ENCODE measurements at regions not wholly inside any gene's neighbourhood (a gene's known extent, or its start where the extent isn't known, plus 50 kb on each side); places are given as distances from the start of the nearest gene placed in this dataset.
A peak's percentile ranks its signal among the peaks of the same experiment; 100 is the strongest.
"Not testable (repeated sequence)": the region's sequence is repeated elsewhere in the genome, so short reads cannot be mapped to it uniquely, and the experiment has no call there.

GRCh38 chr2:101645886-101646285, 51.6 kb upstream of the MAP4K4 start:
- DNase-seq (ENCODE audit: low read depth); H3K4me3 ChIP-seq (ENCODE audit: low read depth, low read length): not testable (repeated sequence)

- no peak overlapping the region for H3K4me3 ChIP-seq (ENCODE audit: low read depth, low read length)
- TF ChIP-seq, protein P1, sequence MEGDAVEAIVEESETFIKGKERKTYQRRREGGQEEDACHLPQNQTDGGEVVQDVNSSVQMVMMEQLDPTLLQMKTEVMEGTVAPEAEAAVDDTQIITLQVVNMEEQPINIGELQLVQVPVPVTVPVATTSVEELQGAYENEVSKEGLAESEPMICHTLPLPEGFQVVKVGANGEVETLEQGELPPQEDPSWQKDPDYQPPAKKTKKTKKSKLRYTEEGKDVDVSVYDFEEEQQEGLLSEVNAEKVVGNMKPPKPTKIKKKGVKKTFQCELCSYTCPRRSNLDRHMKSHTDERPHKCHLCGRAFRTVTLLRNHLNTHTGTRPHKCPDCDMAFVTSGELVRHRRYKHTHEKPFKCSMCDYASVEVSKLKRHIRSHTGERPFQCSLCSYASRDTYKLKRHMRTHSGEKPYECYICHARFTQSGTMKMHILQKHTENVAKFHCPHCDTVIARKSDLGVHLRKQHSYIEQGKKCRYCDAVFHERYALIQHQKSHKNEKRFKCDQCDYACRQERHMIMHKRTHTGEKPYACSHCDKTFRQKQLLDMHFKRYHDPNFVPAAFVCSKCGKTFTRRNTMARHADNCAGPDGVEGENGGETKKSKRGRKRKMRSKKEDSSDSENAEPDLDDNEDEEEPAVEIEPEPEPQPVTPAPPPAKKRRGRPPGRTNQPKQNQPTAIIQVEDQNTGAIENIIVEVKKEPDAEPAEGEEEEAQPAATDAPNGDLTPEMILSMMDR (IDR thresholded peaks at IDR 0.05; ENCODE audit: control insufficient read depth, extremely low read depth, insufficient read depth), result no peak
- DNase-seq (ENCODE audit: low read depth), result no peak
These were observed 52.6 kb upstream of the MAP4K4 start for GRCh38 chr2:101644842-101645383.

GRCh38 chr2:101643004-101643524, 54.4 kb upstream of the MAP4K4 start:
- TF ChIP-seq, protein P1 (IDR thresholded peaks at IDR 0.05; ENCODE audit: control insufficient read depth, extremely low read depth, insufficient read depth), result no peak
- no peak for DNase-seq (ENCODE audit: low read depth)
- H3K4me3 ChIP-seq (ENCODE audit: low read depth, low read length), result no peak overlapping the region

DNA sequence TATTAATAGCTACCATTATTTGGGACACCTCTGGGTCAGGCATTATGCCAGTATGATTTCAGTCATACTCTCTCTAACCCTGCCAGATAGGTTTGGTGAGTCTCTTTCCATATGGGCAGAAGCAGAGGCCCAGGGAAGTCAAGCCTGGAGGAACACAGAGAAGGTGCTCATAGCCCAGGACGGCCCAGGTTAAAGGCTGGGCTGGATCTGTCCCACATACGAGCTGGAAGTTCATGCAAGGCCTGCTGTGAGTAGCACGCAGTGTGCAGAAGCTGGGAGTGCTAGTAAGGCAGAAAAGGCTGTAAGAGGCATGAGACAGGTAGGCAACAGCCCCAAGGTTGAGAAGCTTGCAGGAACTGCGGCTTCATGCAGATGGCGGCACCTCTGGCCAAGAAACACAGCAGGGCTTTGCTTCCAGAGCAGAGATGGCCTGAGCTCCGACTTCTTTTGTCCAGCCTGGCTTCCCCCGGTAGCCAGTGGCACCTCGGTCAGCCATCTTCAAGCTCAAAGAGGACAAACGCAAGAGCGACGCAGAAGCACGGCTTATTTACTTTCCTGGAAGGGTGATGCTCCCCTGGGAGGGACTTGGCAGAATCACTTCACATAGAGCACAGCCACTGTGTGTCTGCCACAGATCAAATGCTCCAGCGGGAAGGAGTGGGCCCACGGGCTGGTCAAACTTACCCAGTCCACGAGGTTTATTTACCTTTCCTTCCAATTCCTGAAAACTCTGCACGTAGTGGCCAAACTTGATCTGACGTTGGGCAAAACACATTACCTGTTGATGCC, 58.5 kb upstream of the MAP4K4 start:
- TF ChIP-seq, protein P1 (IDR thresholded peaks at IDR 0.05; ENCODE audit: control insufficient read depth, extremely low read depth, insufficient read depth), result no peak
- peak; percentile 6 for DNase-seq (ENCODE audit: low read depth)
- H3K4me3 ChIP-seq (ENCODE audit: low read depth, low read length), result no peak overlapping the region

GRCh38 chr2:101638181-101638711, 59.3 kb upstream of the MAP4K4 start:
- DNase-seq (ENCODE audit: low read depth), result no peak
- H3K4me3 ChIP-seq (ENCODE audit: low read depth, low read length), result no peak overlapping the region
- TF ChIP-seq, protein P1 (IDR thresholded peaks at IDR 0.05; ENCODE audit: control insufficient read depth, extremely low read depth, insufficient read depth), result no peak

DNA sequence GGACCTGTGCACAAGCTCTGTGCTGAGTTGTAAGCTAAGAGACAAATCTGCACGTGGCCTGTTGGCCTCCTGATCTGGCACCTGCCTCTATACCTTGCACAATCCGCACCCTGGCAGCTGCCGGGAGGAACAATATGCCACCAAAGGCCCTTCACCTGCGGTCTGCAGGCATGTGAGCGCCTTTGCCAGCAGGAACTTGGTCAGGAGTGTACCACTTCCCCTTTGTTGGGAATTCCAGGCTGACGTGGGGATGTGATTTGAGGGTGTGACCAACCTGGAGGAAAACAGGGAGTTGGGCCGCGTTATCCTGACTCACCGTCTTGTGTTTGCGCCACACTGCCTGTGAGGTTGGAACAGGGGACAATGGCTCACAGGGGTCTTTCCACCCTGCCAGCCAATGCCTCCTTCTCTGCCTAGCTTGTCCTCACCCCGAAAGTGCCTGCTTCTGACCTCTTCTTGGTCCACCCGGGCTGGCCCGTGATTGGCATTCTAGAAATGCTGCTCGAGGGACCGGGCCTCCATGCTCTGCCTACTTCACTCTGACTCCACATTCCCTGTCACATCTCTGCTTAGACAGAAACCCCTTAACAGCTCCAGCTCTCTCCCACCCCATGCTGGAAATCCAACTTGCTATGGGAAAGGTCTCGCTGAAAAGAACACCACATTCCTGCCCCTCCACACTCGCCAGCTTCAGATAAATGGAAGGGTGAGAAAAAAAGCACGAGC, 67.1 kb upstream of the MAP4K4 start:
- DNase-seq (ENCODE audit: low read depth), result no peak
- TF ChIP-seq, protein P1 (IDR thresholded peaks at IDR 0.05; ENCODE audit: control insufficient read depth, extremely low read depth, insufficient read depth), result no peak
- no peak overlapping the region for H3K4me3 ChIP-seq (ENCODE audit: low read depth, low read length)

- no peak for DNase-seq (ENCODE audit: low read depth)
- no peak overlapping the region for H3K4me3 ChIP-seq (ENCODE audit: low read depth, low read length)
- TF ChIP-seq, protein P1 (IDR thresholded peaks at IDR 0.05; ENCODE audit: control insufficient read depth, extremely low read depth, insufficient read depth), result no peak
These were observed 69.5 kb upstream of the MAP4K4 start for GRCh38 chr2:101628030-101628392.
